ENCODE measurements at regions not wholly inside any gene's neighbourhood (a gene's known extent, or its start where the extent isn't known, plus 50 kb on each side); places are given as distances from the start of the nearest gene placed in this dataset.
"Not testable (repeated sequence)": the region's sequence is repeated elsewhere in the genome, so short reads cannot be mapped to it uniquely, and the experiment has no call there.

GRCh38 chr1:232144696-232145230 is 485.2 kb downstream of the SIPA1L2 start:
- Histone ChIP-seq H3K79me2 (ENCODE audit: low read depth) (no peaks in the 10 kb centered on the region), H4K20me1 (ENCODE audit: low read depth) (no peaks in the 10 kb centered on the region), H3K36me3 (no peaks in the 10 kb centered on the region), H3K4me3 (no peak overlapping the region), H3F3A (ENCODE audit: low read depth) (peaks cover 10% of the 10 kb centered on the region), H3K4me1 (peaks cover 16% of the 10 kb centered on the region), H3K9me3 (ENCODE audit: low read depth) (no peaks in the 10 kb centered on the region), H3K4me2 (no peak overlapping the region), H3K9ac (no peak overlapping the region), H3K27ac (no peak overlapping the region), H2AFZ (replicated peaks) (no peak overlapping the region), H3K27me3 (no peaks in the 10 kb centered on the region)
- peaks cover 13% of the 10 kb centered on the region for H3K9me3 Mint-ChIP-seq
- TF ChIP-seq, protein P1, sequence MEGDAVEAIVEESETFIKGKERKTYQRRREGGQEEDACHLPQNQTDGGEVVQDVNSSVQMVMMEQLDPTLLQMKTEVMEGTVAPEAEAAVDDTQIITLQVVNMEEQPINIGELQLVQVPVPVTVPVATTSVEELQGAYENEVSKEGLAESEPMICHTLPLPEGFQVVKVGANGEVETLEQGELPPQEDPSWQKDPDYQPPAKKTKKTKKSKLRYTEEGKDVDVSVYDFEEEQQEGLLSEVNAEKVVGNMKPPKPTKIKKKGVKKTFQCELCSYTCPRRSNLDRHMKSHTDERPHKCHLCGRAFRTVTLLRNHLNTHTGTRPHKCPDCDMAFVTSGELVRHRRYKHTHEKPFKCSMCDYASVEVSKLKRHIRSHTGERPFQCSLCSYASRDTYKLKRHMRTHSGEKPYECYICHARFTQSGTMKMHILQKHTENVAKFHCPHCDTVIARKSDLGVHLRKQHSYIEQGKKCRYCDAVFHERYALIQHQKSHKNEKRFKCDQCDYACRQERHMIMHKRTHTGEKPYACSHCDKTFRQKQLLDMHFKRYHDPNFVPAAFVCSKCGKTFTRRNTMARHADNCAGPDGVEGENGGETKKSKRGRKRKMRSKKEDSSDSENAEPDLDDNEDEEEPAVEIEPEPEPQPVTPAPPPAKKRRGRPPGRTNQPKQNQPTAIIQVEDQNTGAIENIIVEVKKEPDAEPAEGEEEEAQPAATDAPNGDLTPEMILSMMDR (IDR thresholded peaks at IDR 0.05), result no peak
- TF ChIP-seq EZH2phosphoT487 (IDR thresholded peaks at IDR 0.05), result no peak
- TF ChIP-seq EZH2 (IDR thresholded peaks at IDR 0.05), result no peak
- peaks cover 2% of the 10 kb centered on the region for H3K36me3 Mint-ChIP-seq
- DNase-seq (ENCODE audit: low spot score), result no peak
- no peak overlapping the region for H3K27ac Mint-ChIP-seq
- H3K27me3 Mint-ChIP-seq (ENCODE audit: insufficient read depth, low read depth), result peaks cover 7% of the 10 kb centered on the region
- H3K4me3 Mint-ChIP-seq, result no peak overlapping the region
- peaks cover 12% of the 10 kb centered on the region for H3K4me1 Mint-ChIP-seq

- peak overlapping the region; percentile 0 for H3K27ac Mint-ChIP-seq
- H2AFZ ChIP-seq (replicated peaks), result peak overlapping the region; percentile 20
- H3K27me3 Mint-ChIP-seq (ENCODE audit: insufficient read depth, low read depth), result peaks cover 7% of the 10 kb centered on the region
Measured at GRCh38 chr1:232143315-232143886, 486.5 kb downstream of the SIPA1L2 start.

DNA sequence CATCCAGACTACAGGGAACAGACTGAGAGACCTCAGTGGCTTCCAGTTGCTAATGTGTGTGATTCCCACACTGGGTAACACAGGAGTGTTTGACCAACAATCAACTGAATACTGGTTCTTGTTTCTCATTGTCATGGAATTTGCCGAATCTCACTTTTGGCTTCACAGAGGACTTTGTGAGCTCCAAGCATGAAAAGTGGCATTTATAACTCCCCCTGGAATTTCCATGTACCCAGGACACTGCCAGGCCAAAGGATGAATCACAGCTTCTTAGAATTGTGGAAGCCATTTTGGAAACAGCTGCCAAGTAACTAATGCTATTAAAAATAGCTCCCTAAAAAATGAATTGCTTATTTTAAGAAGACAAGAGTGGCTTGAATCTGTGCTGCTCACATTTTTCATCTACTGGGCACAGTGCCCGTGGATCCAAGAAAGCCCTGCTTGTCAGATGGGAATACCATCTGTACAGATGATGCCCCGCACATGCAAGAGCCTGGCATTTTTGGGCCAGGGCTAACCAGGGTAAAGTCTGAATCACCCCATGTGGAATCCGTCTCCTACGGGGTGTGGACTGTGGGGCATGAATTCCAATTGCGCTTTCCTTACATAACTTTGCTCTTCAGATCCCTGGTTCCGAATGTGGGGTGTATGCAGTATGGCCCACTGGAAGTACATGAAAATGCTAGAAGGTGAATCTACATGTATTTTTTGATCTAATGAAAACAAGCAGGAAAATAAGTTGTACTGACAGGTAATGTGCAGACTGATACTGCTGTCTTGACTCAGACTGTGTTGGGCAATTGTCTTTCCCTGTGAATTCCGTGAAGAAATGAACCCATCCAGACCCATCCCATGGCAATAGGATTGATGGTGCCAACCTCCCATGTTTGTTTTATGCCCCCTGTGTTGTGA is 487.3 kb downstream of the SIPA1L2 start:
- H3K27ac Mint-ChIP-seq, result peak overlapping the region; percentile 0
- Histone ChIP-seq H3F3A (ENCODE audit: low read depth) (peaks cover 10% of the 10 kb centered on the region), H3K4me1 (peaks cover 16% of the 10 kb centered on the region), H3K27ac (no peak overlapping the region), H3K27me3 (no peaks in the 10 kb centered on the region), H4K20me1 (ENCODE audit: low read depth) (no peaks in the 10 kb centered on the region), H3K9me3 (ENCODE audit: low read depth) (no peaks in the 10 kb centered on the region), H2AFZ (replicated peaks) (peak overlapping the region; percentile 20), H3K79me2 (ENCODE audit: low read depth) (no peaks in the 10 kb centered on the region), H3K4me3 (no peak overlapping the region), H3K4me2 (no peak overlapping the region), H3K36me3 (no peaks in the 10 kb centered on the region), H3K9ac (no peak overlapping the region)
- peaks cover 10% of the 10 kb centered on the region for H3K27me3 Mint-ChIP-seq (ENCODE audit: insufficient read depth, low read depth)
- no peak for TF ChIP-seq EZH2phosphoT487 (IDR thresholded peaks at IDR 0.05)
- TF ChIP-seq, protein P1 (IDR thresholded peaks at IDR 0.05), result no peak
- no peak for TF ChIP-seq EZH2 (IDR thresholded peaks at IDR 0.05)
- H3K4me1 Mint-ChIP-seq, result peaks cover 12% of the 10 kb centered on the region
- H3K36me3 Mint-ChIP-seq, result peaks cover 2% of the 10 kb centered on the region
- DNase-seq (ENCODE audit: low spot score), result no peak
- H3K4me3 Mint-ChIP-seq, result no peak overlapping the region
- peaks cover 19% of the 10 kb centered on the region for H3K9me3 Mint-ChIP-seq

More at GRCh38 chr1:232143315-232143886, 486.5 kb downstream of the SIPA1L2 start:
- peak; percentile 44 for DNase-seq (ENCODE audit: low spot score)
- Histone ChIP-seq H4K20me1 (ENCODE audit: low read depth) (no peaks in the 10 kb centered on the region), H3F3A (ENCODE audit: low read depth) (peaks cover 10% of the 10 kb centered on the region), H3K9me3 (ENCODE audit: low read depth) (no peaks in the 10 kb centered on the region), H3K4me1 (peaks cover 16% of the 10 kb centered on the region), H3K4me2 (no peak overlapping the region), H3K27ac (no peak overlapping the region), H3K36me3 (no peaks in the 10 kb centered on the region), H3K79me2 (ENCODE audit: low read depth) (no peaks in the 10 kb centered on the region), H3K9ac (no peak overlapping the region), H3K4me3 (no peak overlapping the region), H3K27me3 (no peaks in the 10 kb centered on the region)
- Mint-ChIP-seq H3K4me3 (no peak overlapping the region), H3K36me3 (peaks cover 2% of the 10 kb centered on the region), H3K9me3 (peaks cover 16% of the 10 kb centered on the region), H3K4me1 (peaks cover 12% of the 10 kb centered on the region)
- TF ChIP-seq EZH2 (IDR thresholded peaks at IDR 0.05), result no peak
- TF ChIP-seq, protein P1 (IDR thresholded peaks at IDR 0.05), result no peak
- no peak for TF ChIP-seq EZH2phosphoT487 (IDR thresholded peaks at IDR 0.05)

- H2AFZ ChIP-seq (replicated peaks); H3K36me3 ChIP-seq; H3K9me3 ChIP-seq (ENCODE audit: low read depth); H4K20me1 ChIP-seq (ENCODE audit: low read depth); H3K27me3 ChIP-seq; H3K4me2 ChIP-seq; H3K9ac ChIP-seq; H3K4me3 ChIP-seq; H3K36me3 Mint-ChIP-seq; H3K4me3 Mint-ChIP-seq; H3K27ac Mint-ChIP-seq; H3K79me2 ChIP-seq (ENCODE audit: low read depth); DNase-seq (ENCODE audit: low spot score); H3K27ac ChIP-seq: not testable (repeated sequence)
- Histone ChIP-seq H3K4me1 (peaks cover 16% of the 10 kb centered on the region), H3F3A (ENCODE audit: low read depth) (peaks cover 10% of the 10 kb centered on the region)
- peaks cover 11% of the 10 kb centered on the region for H3K27me3 Mint-ChIP-seq (ENCODE audit: insufficient read depth, low read depth)
- peaks cover 16% of the 10 kb centered on the region for H3K4me1 Mint-ChIP-seq
- H3K9me3 Mint-ChIP-seq, result peaks cover 21% of the 10 kb centered on the region
Measured at GRCh38 chr1:232141167-232141448, 488.8 kb downstream of the SIPA1L2 start.
